ENCODE measurements at regions not wholly inside any gene's neighbourhood (a gene's known extent, or its start where the extent isn't known, plus 50 kb on each side); places are given as distances from the start of the nearest gene placed in this dataset.

DNA sequence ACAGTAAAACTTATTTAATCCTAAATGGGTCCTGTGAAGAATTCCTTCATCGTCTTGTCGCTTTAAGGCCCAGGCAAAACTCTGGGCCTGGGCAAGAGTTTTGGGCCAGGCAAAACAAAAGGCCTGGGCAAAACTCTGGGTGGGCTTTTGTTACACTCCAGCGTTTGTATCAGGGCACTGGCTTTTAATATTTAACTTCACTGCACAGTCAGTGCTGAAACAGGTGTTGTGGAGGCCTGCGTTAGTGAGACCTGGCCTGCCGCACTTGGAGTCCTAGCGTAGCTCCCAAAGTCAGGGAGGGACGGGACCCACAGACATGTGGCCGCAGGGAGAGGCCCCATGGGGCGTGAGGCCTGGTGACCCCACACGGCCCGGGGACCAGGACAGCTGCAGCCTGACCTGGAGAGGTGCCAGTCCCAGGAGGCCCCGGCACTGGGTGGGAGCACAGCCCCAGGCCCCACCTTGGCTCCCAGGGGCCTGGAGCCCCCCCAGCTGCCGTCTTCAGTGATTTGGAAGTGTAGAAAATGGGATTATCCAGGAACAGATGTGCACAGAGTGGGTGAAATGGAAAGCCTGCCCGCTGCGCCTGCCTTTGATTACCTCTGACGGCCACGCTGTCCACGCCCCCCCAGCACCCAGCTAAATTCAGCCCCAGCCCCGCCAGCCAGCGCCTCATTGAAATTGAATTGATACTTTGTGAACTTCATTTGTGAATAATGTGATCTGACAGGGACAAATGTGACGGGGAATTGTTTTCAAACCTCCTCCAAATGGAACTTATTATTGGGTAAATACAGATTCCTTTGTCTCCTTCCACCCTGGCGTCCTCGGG is 132.9 kb upstream of the NKX1-1 start:
- Histone ChIP-seq H3K4me1 (peaks cover 0 to 7% (median 0%) of the 10 kb centered on the region in 4 donors), H3K27me3 (peaks cover 0 to 97% of the 10 kb centered on the region in 2 donors), H3K9me3 (no peaks in the 10 kb centered on the region), H3K4me3 (no peak overlapping the region), H3K36me3 (no peaks in the 10 kb centered on the region), H3K27ac (no peak overlapping the region)
- intact Hi-C loops (cut with DNase I; ENCODE audit: low total_unique reads), result no loop called here
- TF ChIP-seq, protein P1, sequence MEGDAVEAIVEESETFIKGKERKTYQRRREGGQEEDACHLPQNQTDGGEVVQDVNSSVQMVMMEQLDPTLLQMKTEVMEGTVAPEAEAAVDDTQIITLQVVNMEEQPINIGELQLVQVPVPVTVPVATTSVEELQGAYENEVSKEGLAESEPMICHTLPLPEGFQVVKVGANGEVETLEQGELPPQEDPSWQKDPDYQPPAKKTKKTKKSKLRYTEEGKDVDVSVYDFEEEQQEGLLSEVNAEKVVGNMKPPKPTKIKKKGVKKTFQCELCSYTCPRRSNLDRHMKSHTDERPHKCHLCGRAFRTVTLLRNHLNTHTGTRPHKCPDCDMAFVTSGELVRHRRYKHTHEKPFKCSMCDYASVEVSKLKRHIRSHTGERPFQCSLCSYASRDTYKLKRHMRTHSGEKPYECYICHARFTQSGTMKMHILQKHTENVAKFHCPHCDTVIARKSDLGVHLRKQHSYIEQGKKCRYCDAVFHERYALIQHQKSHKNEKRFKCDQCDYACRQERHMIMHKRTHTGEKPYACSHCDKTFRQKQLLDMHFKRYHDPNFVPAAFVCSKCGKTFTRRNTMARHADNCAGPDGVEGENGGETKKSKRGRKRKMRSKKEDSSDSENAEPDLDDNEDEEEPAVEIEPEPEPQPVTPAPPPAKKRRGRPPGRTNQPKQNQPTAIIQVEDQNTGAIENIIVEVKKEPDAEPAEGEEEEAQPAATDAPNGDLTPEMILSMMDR (IDR thresholded peaks at IDR 0.05), result no peak
- no peak for DNase-seq

DNA sequence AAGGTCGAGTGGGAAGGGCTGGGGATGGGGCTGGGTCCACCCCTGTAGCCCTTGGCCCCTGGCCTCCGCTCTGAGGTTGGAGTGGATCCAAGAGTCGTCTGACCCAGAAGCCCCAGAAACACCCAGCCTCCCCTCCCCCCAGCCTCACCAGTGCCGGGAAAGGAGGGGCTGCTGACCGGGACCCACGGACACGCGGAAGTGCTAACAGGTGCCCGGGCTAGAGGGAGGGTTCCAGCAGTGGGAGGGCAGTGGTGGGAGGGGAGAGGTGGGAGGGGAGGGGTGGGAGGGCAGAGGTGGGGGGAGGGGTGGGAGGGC is 131.8 kb upstream of the NKX1-1 start:
- H3K27ac ChIP-seq, result no peak overlapping the region
- no peak for DNase-seq
- no peaks in the 10 kb centered on the region for H3K9me3 ChIP-seq
- H3K27me3 ChIP-seq, result peaks cover 0 to 99% of the 10 kb centered on the region in 2 donors
- no peak overlapping the region for H3K4me3 ChIP-seq
- peaks cover 0 to 12% (median 0%) of the 10 kb centered on the region in 4 donors for H3K4me1 ChIP-seq
- no peaks in the 10 kb centered on the region for H3K36me3 ChIP-seq
- TF ChIP-seq, protein P1 (IDR thresholded peaks at IDR 0.05), result no peak
- intact Hi-C loops (cut with DNase I; ENCODE audit: low total_unique reads), result no loop called here

DNA sequence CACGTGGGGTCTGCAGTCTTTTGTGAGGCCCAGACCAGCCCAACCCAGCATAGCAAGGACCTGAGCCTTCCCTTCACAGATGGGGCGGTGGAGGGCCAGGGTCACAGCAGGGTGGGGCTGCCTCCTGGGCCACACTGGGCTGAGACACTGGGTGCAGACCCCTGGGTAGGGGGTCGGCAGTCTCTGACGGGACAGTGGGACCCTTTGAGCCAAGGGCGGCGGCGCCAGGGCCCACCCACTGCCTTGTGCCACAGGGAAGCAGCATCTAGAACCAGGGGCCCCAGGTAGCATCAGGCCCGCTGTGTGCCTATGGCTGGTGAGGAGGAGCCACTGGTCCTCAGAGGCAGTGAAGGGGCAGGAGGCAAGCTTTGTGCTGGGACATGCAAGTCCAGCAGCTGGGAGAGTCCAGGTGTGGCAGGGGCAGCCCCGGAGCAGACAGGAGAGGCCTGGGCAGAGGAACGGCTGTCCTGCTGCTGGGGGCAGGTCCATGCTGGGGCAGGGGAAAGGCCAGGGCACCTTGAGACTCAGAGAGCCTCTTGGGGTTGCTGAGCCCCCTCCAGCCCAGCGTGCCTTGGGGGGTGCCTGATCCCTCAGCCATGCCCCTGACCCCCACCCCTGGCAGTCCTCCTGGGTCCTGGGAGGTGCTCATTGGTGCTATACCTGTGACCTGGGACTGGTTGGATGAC is 131.3 kb upstream of the NKX1-1 start:
- H3K4me3 ChIP-seq, result no peak overlapping the region
- H3K27me3 ChIP-seq, result peaks cover 0 to 99% of the 10 kb centered on the region in 2 donors
- DNase-seq, result no peak
- H3K27ac ChIP-seq, result no peak overlapping the region
- no peaks in the 10 kb centered on the region for H3K36me3 ChIP-seq
- intact Hi-C loops (cut with DNase I; ENCODE audit: low total_unique reads), result no loop called here
- TF ChIP-seq, protein P1 (IDR thresholded peaks at IDR 0.05), result no peak
- peaks cover 0 to 12% (median 0%) of the 10 kb centered on the region in 4 donors for H3K4me1 ChIP-seq
- no peaks in the 10 kb centered on the region for H3K9me3 ChIP-seq

DNA sequence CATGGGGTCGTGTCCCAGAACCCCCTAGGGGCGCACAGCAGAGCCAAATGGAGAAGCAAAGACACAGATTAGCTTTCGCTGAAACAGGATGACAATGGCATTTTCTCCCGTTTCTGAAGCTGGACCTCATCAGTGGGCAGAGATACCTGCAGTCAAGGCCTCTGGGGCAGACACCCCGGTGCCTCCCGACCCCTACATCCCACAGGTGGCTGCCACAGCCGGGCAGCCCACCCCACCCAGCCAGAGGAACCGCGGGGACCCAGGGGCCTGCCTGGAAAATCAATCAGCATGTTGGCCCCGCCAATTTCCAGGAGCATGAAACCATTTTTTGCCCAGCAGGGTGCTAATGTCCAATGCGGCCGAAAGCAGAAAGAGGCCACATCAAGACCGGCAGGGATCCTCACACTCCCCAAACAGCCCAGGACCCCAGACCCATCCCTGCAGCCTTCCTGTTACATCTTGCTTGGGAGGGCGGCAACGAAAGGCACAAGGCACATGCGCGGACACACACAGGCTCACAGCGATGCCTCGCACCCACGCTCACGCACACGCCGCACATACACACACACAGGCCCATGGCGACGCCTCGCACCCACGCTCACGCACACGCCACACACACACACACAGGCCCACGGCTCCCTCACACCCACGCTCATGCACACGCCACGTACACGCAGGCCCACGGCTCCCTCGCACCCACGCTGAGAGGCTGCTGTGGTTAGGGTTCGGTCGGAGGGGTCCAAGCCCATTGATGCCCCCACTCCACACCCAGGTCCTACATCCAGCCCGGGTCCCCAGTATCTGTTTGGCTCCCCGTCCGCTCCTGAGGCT is 130.6 kb upstream of the NKX1-1 start:
- Histone ChIP-seq H3K27ac (no peak overlapping the region), H3K27me3 (peaks cover 0 to 99% of the 10 kb centered on the region in 2 donors), H3K4me1 (peaks cover 0 to 12% (median 0%) of the 10 kb centered on the region in 4 donors), H3K36me3 (no peaks in the 10 kb centered on the region), H3K9me3 (no peaks in the 10 kb centered on the region), H3K4me3 (no peak overlapping the region)
- TF ChIP-seq, protein P1 (IDR thresholded peaks at IDR 0.05), result no peak
- intact Hi-C loops (cut with DNase I; ENCODE audit: low total_unique reads), result no loop called here
- DNase-seq, result no peak

DNA sequence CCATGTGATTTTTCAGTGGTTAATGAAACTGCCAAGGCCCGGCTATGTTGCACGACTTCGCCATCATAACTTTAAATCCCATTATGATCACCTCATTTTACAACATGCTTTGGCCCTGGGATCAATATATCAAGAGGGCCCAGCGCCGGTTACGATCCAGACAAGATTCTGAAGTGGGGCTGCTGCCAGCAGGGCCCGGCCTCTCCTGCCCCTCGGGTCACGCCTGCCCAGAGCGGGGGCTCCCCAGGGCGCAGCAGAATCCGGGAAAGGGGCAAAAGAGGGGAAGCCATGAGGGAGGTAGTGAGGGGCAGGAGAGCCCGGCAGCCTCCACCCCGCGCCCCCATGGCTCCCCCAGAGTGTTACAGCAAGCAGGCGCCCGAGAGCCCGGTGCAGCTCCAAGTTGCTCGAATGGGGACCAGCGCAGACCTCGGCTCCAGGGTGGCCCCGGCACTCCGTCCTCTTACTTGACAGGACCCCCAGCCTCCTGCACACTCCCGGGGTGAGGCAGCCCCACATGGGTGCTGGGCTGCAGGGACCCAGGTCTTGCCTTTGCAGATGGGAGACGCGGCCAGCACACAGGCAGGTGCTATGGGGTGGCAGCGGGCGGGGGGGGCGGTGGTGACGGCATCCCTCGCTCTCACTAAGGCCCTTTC is 129.8 kb upstream of the NKX1-1 start:
- no peak overlapping the region for H3K27ac ChIP-seq
- TF ChIP-seq, protein P1 (IDR thresholded peaks at IDR 0.05), result no peak
- no peak for DNase-seq
- peaks cover 0 to 6% (median 0%) of the 10 kb centered on the region in 4 donors for H3K4me1 ChIP-seq
- no peaks in the 10 kb centered on the region for H3K36me3 ChIP-seq
- H3K4me3 ChIP-seq, result no peak overlapping the region
- intact Hi-C loops (cut with DNase I; ENCODE audit: low total_unique reads), result no loop called here
- no peaks in the 10 kb centered on the region for H3K9me3 ChIP-seq
- H3K27me3 ChIP-seq, result peaks cover 0 to 98% of the 10 kb centered on the region in 2 donors
